ENCODE measurements at regions not wholly inside any gene's neighbourhood (a gene's known extent, or its start where the extent isn't known, plus 50 kb on each side); places are given as distances from the start of the nearest gene placed in this dataset.

DNA sequence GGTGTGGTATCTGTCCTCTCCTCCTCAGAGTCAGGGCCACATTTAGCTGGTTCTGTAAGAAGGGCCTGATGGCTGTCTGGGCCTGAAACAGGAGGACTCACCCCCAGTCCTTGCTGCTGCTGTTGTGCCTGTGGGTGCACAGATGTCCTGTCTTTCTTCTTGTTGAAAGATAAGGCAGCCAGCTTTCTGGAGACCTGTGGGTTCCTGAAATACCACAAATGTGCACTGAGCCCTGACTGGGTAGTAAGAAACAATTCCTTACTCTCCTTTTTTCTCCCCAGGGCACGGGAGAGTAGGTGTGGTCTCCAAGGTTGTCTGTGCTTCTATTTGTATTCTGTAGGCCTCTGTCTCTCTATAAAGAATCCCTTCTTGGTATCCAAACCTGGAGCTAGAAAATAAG lies 96.2 kb upstream of the DLX2 start:
- Histone ChIP-seq H3K4me1 (ENCODE audit: control insufficient read depth in 5 of 5, insufficient read depth in 5 of 5, low read length in 5 of 5) (no peaks in the 10 kb centered on the region), H3K9ac (ENCODE audit: low read length in 5 of 5) (no peak overlapping the region), H3K27ac (ENCODE audit: low read depth, low read length) (no peak overlapping the region), H3K27me3 (ENCODE audit: control insufficient read depth in 5 of 5, insufficient read depth in 4 of 5, low read length in 5 of 5) (peaks cover 0 to 8% (median 3%) of the 10 kb centered on the region in 5 donors), H3K36me3 (ENCODE audit: control insufficient read depth in 5 of 5, insufficient read depth in 5 of 5, low read length in 5 of 5) (no peaks in the 10 kb centered on the region), H3K9me3 (ENCODE audit: control insufficient read depth in 5 of 5, low read length in 5 of 5) (peaks cover 2 to 16% (median 7%) of the 10 kb centered on the region in 5 donors), H3K4me3 (ENCODE audit: low read depth in 1 of 5, low read length in 5 of 5) (no peak overlapping the region)

DNA sequence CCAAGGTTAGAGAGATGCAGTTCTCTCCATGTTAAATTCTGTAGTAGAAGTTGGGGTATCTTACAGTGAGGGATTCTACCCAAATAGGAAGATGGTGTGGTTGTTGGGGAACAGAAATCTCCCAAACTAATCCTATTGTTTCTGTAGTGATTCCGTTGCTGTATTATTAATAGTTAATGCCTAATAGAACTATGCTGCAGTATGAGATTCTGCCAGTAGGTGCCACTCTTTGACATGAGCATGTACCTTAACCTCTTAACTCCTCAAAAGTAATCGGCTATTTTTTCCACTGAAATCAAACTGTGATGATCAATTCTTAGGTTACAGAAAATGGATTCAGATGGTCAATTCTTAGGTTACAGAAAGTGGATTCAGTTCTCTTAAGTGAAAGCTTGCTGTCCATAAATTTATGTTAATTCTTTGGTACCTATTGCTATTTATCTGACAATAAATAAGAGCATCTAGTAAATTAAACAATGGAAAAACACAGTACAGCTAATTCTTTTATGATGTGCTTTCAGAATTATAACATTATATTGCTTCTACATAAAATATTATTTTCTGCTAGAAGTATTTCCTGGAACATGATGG lies 97.9 kb upstream of the DLX2 start:
- peaks cover 0 to 10% (median 6%) of the 10 kb centered on the region in 5 donors for H3K9me3 ChIP-seq (ENCODE audit: control insufficient read depth in 5 of 5, low read length in 5 of 5)
- no peak overlapping the region for H3K27ac ChIP-seq (ENCODE audit: low read depth, low read length)
- H3K4me3 ChIP-seq (ENCODE audit: low read depth in 1 of 5, low read length in 5 of 5) = no peak overlapping the region

DNA sequence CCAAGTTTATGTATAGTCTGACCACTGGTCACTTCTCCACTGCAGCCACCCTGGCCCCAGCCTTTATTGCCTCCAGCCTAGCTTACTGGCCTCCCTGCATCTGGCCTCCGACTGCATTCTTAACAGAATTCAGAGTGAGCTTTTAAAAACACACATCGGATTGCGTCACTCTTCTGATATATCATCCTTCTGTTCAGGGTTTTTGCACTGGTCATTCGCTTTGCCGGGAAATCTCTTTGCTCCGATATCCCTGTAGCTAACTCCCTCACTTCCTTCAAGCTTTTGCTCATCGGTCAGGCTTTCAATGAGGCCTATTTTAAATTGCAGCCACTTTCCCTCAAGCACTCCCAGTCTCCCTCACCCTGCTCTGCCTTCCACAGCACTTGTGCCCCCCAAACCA lies 101.6 kb upstream of the DLX2 start:
- Histone ChIP-seq H3K27ac (ENCODE audit: low read depth, low read length) (no peak overlapping the region), H3K9ac (ENCODE audit: low read length in 5 of 5) (no peak overlapping the region), H3K4me3 (ENCODE audit: low read depth in 1 of 5, low read length in 5 of 5) (no peak overlapping the region), H3K4me1 (ENCODE audit: control insufficient read depth in 5 of 5, insufficient read depth in 5 of 5, low read length in 5 of 5) (peaks cover 0 to 6% (median 4%) of the 10 kb centered on the region in 5 donors), H3K36me3 (ENCODE audit: control insufficient read depth in 5 of 5, insufficient read depth in 5 of 5, low read length in 5 of 5) (no peaks in the 10 kb centered on the region), H3K27me3 (ENCODE audit: control insufficient read depth in 5 of 5, insufficient read depth in 4 of 5, low read length in 5 of 5) (peaks cover 0 to 4% (median 0%) of the 10 kb centered on the region in 5 donors), H3K9me3 (ENCODE audit: control insufficient read depth in 5 of 5, low read length in 5 of 5) (peaks cover 0 to 7% (median 6%) of the 10 kb centered on the region in 5 donors)

More for the DNA sequence above, 97.9 kb upstream of the DLX2 start:
- Histone ChIP-seq H3K9ac (ENCODE audit: low read length in 5 of 5) (no peak overlapping the region), H3K36me3 (ENCODE audit: control insufficient read depth in 5 of 5, insufficient read depth in 5 of 5, low read length in 5 of 5) (no peaks in the 10 kb centered on the region), H3K4me1 (ENCODE audit: control insufficient read depth in 5 of 5, insufficient read depth in 5 of 5, low read length in 5 of 5) (no peaks in the 10 kb centered on the region), H3K27me3 (ENCODE audit: control insufficient read depth in 5 of 5, insufficient read depth in 4 of 5, low read length in 5 of 5) (peaks cover 0 to 8% (median 3%) of the 10 kb centered on the region in 5 donors)

DNA sequence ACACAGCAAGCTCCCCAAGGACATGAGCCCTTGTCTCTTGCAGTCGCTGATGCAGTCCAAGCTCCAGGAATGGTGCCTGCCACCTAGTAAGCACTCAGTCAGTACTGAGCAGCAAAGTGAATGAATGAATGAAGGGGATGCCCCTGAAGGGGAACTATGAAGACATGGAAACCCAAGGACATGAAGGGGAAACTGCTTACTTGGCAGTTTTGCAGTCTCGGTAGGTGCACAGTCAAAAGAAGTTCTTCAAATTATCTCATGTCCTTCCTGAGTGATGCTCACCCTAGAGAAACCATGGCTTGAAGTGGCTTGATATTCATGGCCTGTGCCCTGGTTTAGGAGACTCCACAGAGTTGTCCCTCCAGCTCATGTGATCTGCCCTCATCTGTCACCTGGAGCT lies 102.1 kb upstream of the DLX2 start:
- Histone ChIP-seq H3K9me3 (ENCODE audit: control insufficient read depth in 5 of 5, low read length in 5 of 5) (peaks cover 0 to 7% (median 6%) of the 10 kb centered on the region in 5 donors), H3K4me3 (ENCODE audit: low read depth in 1 of 5, low read length in 5 of 5) (no peak overlapping the region), H3K27me3 (ENCODE audit: control insufficient read depth in 5 of 5, insufficient read depth in 4 of 5, low read length in 5 of 5) (peaks cover 0 to 4% (median 0%) of the 10 kb centered on the region in 5 donors), H3K36me3 (ENCODE audit: control insufficient read depth in 5 of 5, insufficient read depth in 5 of 5, low read length in 5 of 5) (no peaks in the 10 kb centered on the region), H3K9ac (ENCODE audit: low read length in 5 of 5) (no peak overlapping the region), H3K4me1 (ENCODE audit: control insufficient read depth in 5 of 5, insufficient read depth in 5 of 5, low read length in 5 of 5) (peaks cover 0 to 6% (median 4%) of the 10 kb centered on the region in 5 donors), H3K27ac (ENCODE audit: low read depth, low read length) (no peak overlapping the region)

DNA sequence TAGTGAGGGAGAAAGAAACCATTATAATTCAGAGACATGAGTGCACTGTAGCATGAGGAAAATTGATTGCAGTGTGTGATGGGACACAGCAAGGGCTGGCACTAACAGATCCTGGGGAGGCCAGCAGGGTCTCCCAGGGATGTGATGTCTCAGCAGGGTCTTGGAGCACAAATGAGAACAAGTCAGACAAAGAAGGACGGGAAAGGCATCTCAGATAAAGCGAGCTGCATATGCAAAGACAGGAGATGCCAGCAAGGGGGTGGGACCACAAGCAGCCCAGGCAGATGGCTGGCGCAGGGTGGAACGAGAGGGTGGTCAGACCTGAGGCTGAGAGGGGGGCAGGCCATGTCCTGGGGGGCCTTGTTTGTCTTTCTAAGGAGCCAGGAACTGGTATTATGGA lies 102.6 kb upstream of the DLX2 start:
- H3K27me3 ChIP-seq (ENCODE audit: control insufficient read depth in 5 of 5, insufficient read depth in 4 of 5, low read length in 5 of 5) = peaks cover 0 to 4% (median 0%) of the 10 kb centered on the region in 5 donors
- H3K36me3 ChIP-seq (ENCODE audit: control insufficient read depth in 5 of 5, insufficient read depth in 5 of 5, low read length in 5 of 5) = no peaks in the 10 kb centered on the region
- peaks cover 0 to 6% (median 4%) of the 10 kb centered on the region in 5 donors for H3K4me1 ChIP-seq (ENCODE audit: control insufficient read depth in 5 of 5, insufficient read depth in 5 of 5, low read length in 5 of 5)
- H3K4me3 ChIP-seq (ENCODE audit: low read depth in 1 of 5, low read length in 5 of 5) = no peak overlapping the region
- peaks cover 0 to 3% (median 2%) of the 10 kb centered on the region in 5 donors for H3K9me3 ChIP-seq (ENCODE audit: control insufficient read depth in 5 of 5, low read length in 5 of 5)
- H3K9ac ChIP-seq (ENCODE audit: low read length in 5 of 5) = no peak overlapping the region
- H3K27ac ChIP-seq (ENCODE audit: low read depth, low read length) = no peak overlapping the region

DNA sequence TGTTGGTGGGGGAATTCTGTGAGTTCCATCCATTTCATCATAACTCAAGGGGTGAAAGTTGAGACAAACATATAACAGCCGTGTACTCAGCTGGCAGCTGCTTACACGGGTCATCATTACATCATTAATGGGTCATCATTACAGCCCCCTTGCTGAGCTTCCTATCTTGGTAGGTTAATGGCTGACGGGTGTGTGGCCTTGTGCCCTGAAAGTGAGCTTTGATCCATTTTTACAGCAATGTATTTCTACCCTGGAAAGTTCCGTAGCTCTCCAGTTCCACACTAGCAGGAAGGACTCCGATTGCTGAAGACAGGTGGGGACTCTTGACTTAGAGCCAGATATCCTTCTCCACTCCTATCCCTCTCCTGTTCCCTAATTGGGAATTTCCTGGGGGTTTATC lies 105.2 kb upstream of the DLX2 start:
- H3K27ac ChIP-seq (ENCODE audit: low read depth, low read length) = no peak overlapping the region
- no peak overlapping the region for H3K9ac ChIP-seq (ENCODE audit: low read length in 5 of 5)
- no peaks in the 10 kb centered on the region for H3K36me3 ChIP-seq (ENCODE audit: control insufficient read depth in 5 of 5, insufficient read depth in 5 of 5, low read length in 5 of 5)
- peaks cover 0 to 6% (median 4%) of the 10 kb centered on the region in 5 donors for H3K4me1 ChIP-seq (ENCODE audit: control insufficient read depth in 5 of 5, insufficient read depth in 5 of 5, low read length in 5 of 5)
- no peaks in the 10 kb centered on the region for H3K27me3 ChIP-seq (ENCODE audit: control insufficient read depth in 5 of 5, insufficient read depth in 4 of 5, low read length in 5 of 5)
- H3K4me3 ChIP-seq (ENCODE audit: low read depth in 1 of 5, low read length in 5 of 5) = no peak overlapping the region
- H3K9me3 ChIP-seq (ENCODE audit: control insufficient read depth in 5 of 5, low read length in 5 of 5) = no peaks in the 10 kb centered on the region

DNA sequence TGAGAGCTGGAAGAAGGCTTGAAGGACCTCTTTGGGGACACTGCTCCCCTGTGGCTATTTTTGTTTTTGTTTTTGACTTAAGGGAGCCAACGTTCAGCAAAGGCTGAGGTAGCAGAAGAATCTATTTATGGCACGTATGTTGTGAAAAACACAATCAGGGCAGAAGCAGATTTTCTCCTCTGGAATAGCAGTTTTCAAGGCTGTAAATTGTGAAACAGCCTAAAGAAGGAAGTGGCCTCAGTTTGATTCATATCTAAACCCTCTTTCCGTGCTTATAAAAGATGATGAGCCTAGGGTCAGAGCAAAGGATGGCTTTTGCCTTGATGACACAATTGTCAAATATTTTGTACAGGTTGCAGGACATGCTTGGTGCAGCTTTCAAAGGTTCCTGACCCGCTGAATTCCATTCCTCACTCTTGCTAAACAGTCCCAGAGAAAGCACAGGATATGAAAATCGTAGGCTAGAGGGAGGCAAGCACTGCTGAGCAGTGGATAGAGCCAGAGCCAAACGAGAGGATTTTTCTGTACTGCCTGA lies 106.2 kb upstream of the DLX2 start:
- peaks cover 0 to 6% (median 4%) of the 10 kb centered on the region in 5 donors for H3K4me1 ChIP-seq (ENCODE audit: control insufficient read depth in 5 of 5, insufficient read depth in 5 of 5, low read length in 5 of 5)

DNA sequence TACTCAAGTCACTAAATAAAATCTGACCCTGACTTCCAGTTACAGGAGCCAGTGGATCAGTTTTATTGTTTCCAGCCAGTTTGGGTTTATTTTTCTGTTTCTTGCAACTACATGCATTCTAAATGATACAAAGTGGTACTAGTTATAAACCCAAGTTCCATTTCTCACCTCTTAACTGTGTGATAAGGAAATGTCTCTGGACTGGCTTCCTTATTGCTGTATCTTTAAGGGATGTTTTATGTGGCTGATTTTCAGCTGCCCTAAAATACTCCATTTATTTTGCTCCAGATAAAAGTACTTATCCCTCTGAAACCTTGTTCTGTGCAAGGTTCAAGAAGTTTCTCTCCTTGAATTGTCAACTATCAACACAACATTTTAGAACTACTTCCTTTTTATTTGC lies 107.9 kb upstream of the DLX2 start:
- H3K9me3 ChIP-seq (ENCODE audit: control insufficient read depth in 5 of 5, low read length in 5 of 5) = no peaks in the 10 kb centered on the region
- no peak overlapping the region for H3K9ac ChIP-seq (ENCODE audit: low read length in 5 of 5)
- H3K27me3 ChIP-seq (ENCODE audit: control insufficient read depth in 5 of 5, insufficient read depth in 4 of 5, low read length in 5 of 5) = peaks cover 0 to 2% (median 0%) of the 10 kb centered on the region in 5 donors
- no peak overlapping the region for H3K27ac ChIP-seq (ENCODE audit: low read depth, low read length)
- no peak overlapping the region for H3K4me3 ChIP-seq (ENCODE audit: low read depth in 1 of 5, low read length in 5 of 5)
- H3K36me3 ChIP-seq (ENCODE audit: control insufficient read depth in 5 of 5, insufficient read depth in 5 of 5, low read length in 5 of 5) = no peaks in the 10 kb centered on the region
- H3K4me1 ChIP-seq (ENCODE audit: control insufficient read depth in 5 of 5, insufficient read depth in 5 of 5, low read length in 5 of 5) = peaks cover 0 to 6% (median 4%) of the 10 kb centered on the region in 5 donors

More for the DNA sequence above, 106.2 kb upstream of the DLX2 start:
- Histone ChIP-seq H3K9ac (ENCODE audit: low read length in 5 of 5) (no peak overlapping the region), H3K9me3 (ENCODE audit: control insufficient read depth in 5 of 5, low read length in 5 of 5) (no peaks in the 10 kb centered on the region), H3K27me3 (ENCODE audit: control insufficient read depth in 5 of 5, insufficient read depth in 4 of 5, low read length in 5 of 5) (no peaks in the 10 kb centered on the region), H3K27ac (ENCODE audit: low read depth, low read length) (no peak overlapping the region), H3K4me3 (ENCODE audit: low read depth in 1 of 5, low read length in 5 of 5) (no peak overlapping the region), H3K36me3 (ENCODE audit: control insufficient read depth in 5 of 5, insufficient read depth in 5 of 5, low read length in 5 of 5) (no peaks in the 10 kb centered on the region)

DNA sequence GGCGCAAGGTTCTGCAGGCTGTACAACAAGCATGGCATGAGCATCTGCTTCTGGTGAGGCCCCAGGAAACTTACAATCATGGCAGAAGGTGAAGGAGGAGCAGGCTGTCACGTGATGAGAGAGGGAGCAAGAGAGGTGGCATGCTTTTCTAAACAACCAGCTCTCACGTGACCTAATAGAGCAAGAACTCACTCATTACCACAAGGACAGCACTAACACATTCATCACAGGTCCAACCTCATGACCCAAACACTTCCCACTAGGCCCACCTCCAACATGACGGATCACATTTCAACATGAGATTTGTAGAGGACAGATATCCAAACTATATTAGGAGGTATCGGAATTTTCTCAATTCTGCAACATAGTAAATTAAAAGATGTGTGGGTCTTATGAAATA lies 108.8 kb upstream of the DLX2 start:
- H3K9ac ChIP-seq (ENCODE audit: low read length in 5 of 5) = no peak overlapping the region
- H3K9me3 ChIP-seq (ENCODE audit: control insufficient read depth in 5 of 5, low read length in 5 of 5) = no peaks in the 10 kb centered on the region
- no peaks in the 10 kb centered on the region for H3K36me3 ChIP-seq (ENCODE audit: control insufficient read depth in 5 of 5, insufficient read depth in 5 of 5, low read length in 5 of 5)

DNA sequence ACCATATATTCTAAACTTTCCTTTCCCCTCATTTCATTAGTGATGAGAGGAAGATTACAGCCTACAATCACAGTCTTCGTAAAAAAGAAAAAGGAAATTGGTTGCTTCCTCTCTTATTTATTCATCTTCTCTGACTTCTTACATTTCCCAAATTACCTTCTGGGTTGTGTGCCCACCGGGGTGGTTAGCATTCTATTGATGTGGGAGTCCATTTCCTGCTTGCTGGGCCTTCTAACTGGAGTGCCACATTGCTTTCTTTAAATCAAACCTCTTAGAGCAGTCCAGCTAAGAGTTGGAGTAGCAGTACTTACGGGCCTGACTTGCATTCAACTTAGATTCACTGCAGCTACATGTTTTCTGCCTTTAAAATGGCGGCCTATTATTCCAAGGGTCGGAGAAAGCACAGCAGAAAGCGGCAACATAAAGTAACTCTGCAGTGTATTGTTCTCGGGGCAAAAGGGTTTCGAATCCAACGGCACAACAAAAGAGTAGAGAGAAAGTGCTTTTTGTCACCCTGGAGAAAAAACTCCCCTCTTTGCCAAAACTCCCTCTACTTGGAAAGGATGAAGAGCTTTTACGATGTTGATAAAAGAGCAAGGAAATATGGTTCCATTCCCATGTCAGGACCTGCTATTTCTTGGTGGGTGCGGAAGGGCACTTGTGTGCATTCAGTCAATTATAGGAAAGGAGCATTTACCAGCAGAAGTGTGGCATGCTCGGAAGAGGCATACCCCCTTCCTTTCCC lies 110.6 kb upstream of the DLX2 start:
- H3K4me1 ChIP-seq (ENCODE audit: control insufficient read depth in 5 of 5, insufficient read depth in 5 of 5, low read length in 5 of 5) = peaks cover 0 to 5% (median 4%) of the 10 kb centered on the region in 5 donors
- H3K9me3 ChIP-seq (ENCODE audit: control insufficient read depth in 5 of 5, low read length in 5 of 5) = no peaks in the 10 kb centered on the region
- no peaks in the 10 kb centered on the region for H3K36me3 ChIP-seq (ENCODE audit: control insufficient read depth in 5 of 5, insufficient read depth in 5 of 5, low read length in 5 of 5)
- no peak overlapping the region for H3K27ac ChIP-seq (ENCODE audit: low read depth, low read length)
- no peak overlapping the region for H3K4me3 ChIP-seq (ENCODE audit: low read depth in 1 of 5, low read length in 5 of 5)
- peaks cover 0 to 4% (median 0%) of the 10 kb centered on the region in 5 donors for H3K27me3 ChIP-seq (ENCODE audit: control insufficient read depth in 5 of 5, insufficient read depth in 4 of 5, low read length in 5 of 5)
- H3K9ac ChIP-seq (ENCODE audit: low read length in 5 of 5) = no peak overlapping the region

More for the DNA sequence above, 108.8 kb upstream of the DLX2 start:
- no peak overlapping the region for H3K4me3 ChIP-seq (ENCODE audit: low read depth in 1 of 5, low read length in 5 of 5)
- H3K27ac ChIP-seq (ENCODE audit: low read depth, low read length) = no peak overlapping the region
- peaks cover 0 to 6% (median 4%) of the 10 kb centered on the region in 5 donors for H3K4me1 ChIP-seq (ENCODE audit: control insufficient read depth in 5 of 5, insufficient read depth in 5 of 5, low read length in 5 of 5)
- peaks cover 0 to 4% (median 0%) of the 10 kb centered on the region in 5 donors for H3K27me3 ChIP-seq (ENCODE audit: control insufficient read depth in 5 of 5, insufficient read depth in 4 of 5, low read length in 5 of 5)

Measured in subcutaneous abdominal adipose tissue (tissue), 5 donors.